CD14-positive monocyte (primary cell): ENCODE measurements at regions not wholly inside any gene's neighbourhood (a gene's known extent, or its start where the extent isn't known, plus 50 kb on each side); places are given as distances from the start of the nearest gene placed in this dataset.

Experiments used
- DNase-seq, 3 donors: peaks; one replicate each; pipeline ENCODE4 v3.0.0-alpha.2; 2011 to 2022
- H2AFZ ChIP-seq: 2 replicates; pipeline ENCODE4 v1.6.0; 2012; ENCODE audit warnings: mild to moderate bottlenecking, low read depth, low read length, inconsistent platforms; ENCODE audit not compliant: insufficient read depth, poor library complexity, severe bottlenecking
- H3K27ac ChIP-seq, 2 donors: 1 replicate in 1 of 2; 2 replicates in 1 of 2; pipeline ENCODE4 v1.5.1; 2012 to 2013; ENCODE audit warnings: low read length in 2 of 2, control low read depth in 1 of 2, inconsistent platforms in 1 of 2, low read depth in 1 of 2, mild to moderate bottlenecking in 1 of 2
- H3K27me3 ChIP-seq, 2 donors: one replicate each; pipeline versions ENCODE4 v1.6.0 to v1.6.1; 2011 to 2013; ENCODE audit warnings: low read length in 2 of 2; ENCODE audit not compliant: control insufficient read depth in 2 of 2, insufficient read depth in 2 of 2
- H3K36me3 ChIP-seq, 2 donors: replicated peaks in 1 of 2; 1 replicate in 1 of 2; 2 replicates in 1 of 2; pipeline versions ENCODE4 v1.5.1 to v1.6.1; 2012 to 2013; ENCODE audit warnings: low read length in 2 of 2, control low read depth in 1 of 2, inconsistent platforms in 1 of 2, mild to moderate bottlenecking in 1 of 2; ENCODE audit not compliant: insufficient read depth in 2 of 2, control insufficient read depth in 1 of 2
- H3K4me1 ChIP-seq, 2 donors: 1 replicate in 1 of 2; 2 replicates in 1 of 2; pipeline versions ENCODE4 v1.5.1 to v1.6.1; 2012 to 2013; ENCODE audit warnings: low read length in 2 of 2, control low read depth in 1 of 2, inconsistent platforms in 1 of 2, mild to moderate bottlenecking in 1 of 2, moderate library complexity in 1 of 2; ENCODE audit not compliant: insufficient read depth in 2 of 2, control insufficient read depth in 1 of 2
- H3K4me2 ChIP-seq: replicated peaks from 2 replicates; pipeline ENCODE3; 2012; ENCODE audit warnings: low read length, moderate library complexity, mild to moderate bottlenecking; ENCODE audit not compliant: poor library complexity, severe bottlenecking; ENCODE audit errors: extremely low read depth
- H3K4me3 ChIP-seq, 3 experiments: fragments of 200-600 bp in 1 of 3; sonication (generic) in 1 of 3; replicated peaks in 1 of 3; 1 replicate in 2 of 3; 2 replicates in 1 of 3; pipeline ENCODE4 v1.5.1; 2011 to 2013; ENCODE audit warnings: low read length in 3 of 3, mild to moderate bottlenecking in 3 of 3, control low read depth in 2 of 3, low read depth in 2 of 3, inconsistent platforms in 1 of 3, moderate library complexity in 1 of 3
- H3K79me2 ChIP-seq: 2 replicates; pipeline ENCODE4 v1.6.0; 2012; ENCODE audit warnings: mild to moderate bottlenecking, control low read depth, inconsistent platforms, low read length, moderate library complexity; ENCODE audit not compliant: insufficient read depth
- H3K9ac ChIP-seq: 2 replicates; pipeline ENCODE4 v1.6.0; 2017; ENCODE audit warnings: low read length, mild to moderate bottlenecking; ENCODE audit not compliant: insufficient read depth, poor library complexity, severe bottlenecking
- H3K9me3 ChIP-seq, 2 donors: replicated peaks in 1 of 2; 1 replicate in 1 of 2; 2 replicates in 1 of 2; pipeline versions ENCODE4 v1.5.1 to v1.6.1; 2012 to 2013; ENCODE audit warnings: low read length in 2 of 2, control low read depth in 1 of 2; ENCODE audit not compliant: control insufficient read depth in 1 of 2, insufficient read depth in 1 of 2
- H4K20me1 ChIP-seq: 2 replicates; pipeline ENCODE4 v1.6.0; 2012; ENCODE audit warnings: mild to moderate bottlenecking, low read length, control low read depth, moderate library complexity; ENCODE audit not compliant: insufficient read depth
- H3K27ac Mint-ChIP-seq, 7 donors: one replicate each; pipeline ENCODE4 v1.8.0; 2020; ENCODE audit warnings: mild to moderate bottlenecking in 7 of 7, mixed read lengths in 7 of 7, moderate library complexity in 6 of 7, inconsistent platforms in 2 of 7
- H3K27me3 Mint-ChIP-seq, 3 donors: one replicate each; pipeline ENCODE4 v1.8.0; 2021 to 2022; ENCODE audit warnings: low read depth in 3 of 3, mild to moderate bottlenecking in 3 of 3, mixed read lengths in 3 of 3, moderate library complexity in 3 of 3, inconsistent platforms in 1 of 3
- H3K36me3 Mint-ChIP-seq, 2 donors: one replicate each; pipeline ENCODE4 v1.8.0; 2020; ENCODE audit warnings: mixed read lengths in 2 of 2, inconsistent platforms in 1 of 2, mild to moderate bottlenecking in 1 of 2
- H3K4me1 Mint-ChIP-seq: one replicate; pipeline ENCODE4 v1.8.0; 2020; ENCODE audit warnings: mild to moderate bottlenecking, mixed read lengths
- H3K4me3 Mint-ChIP-seq, 2 donors: one replicate each; pipeline ENCODE4 v1.8.0; 2020; ENCODE audit warnings: mild to moderate bottlenecking in 2 of 2, mixed read lengths in 2 of 2, moderate library complexity in 1 of 2
- H3K9me3 Mint-ChIP-seq, 7 donors: one replicate each; pipeline ENCODE4 v1.8.0; 2020 to 2022; ENCODE audit warnings: mixed read lengths in 7 of 7, mild to moderate bottlenecking in 6 of 7, moderate library complexity in 6 of 7, inconsistent platforms in 2 of 7
- whole genome bisulfite sequencing: methylation state at CpG from one replicate; pipeline ENCODE4 v1.1.5; 2013; ENCODE audit warnings: missing lambda C conversion rate; ENCODE audit not compliant: insufficient coverage; 5-methylcytosine and 5-hydroxymethylcytosine counted together
- intact Hi-C, 2 donors: fragments of 100-400 bp; cut with micrococcal nuclease; formaldehyde crosslinking; loops; one replicate each; pipeline versions ENCODE4 v1.15.0 to v1.15.1; 2023
- TF ChIP-seq, protein P1 (sequence below): fragments of 200-600 bp; IDR thresholded peaks from one replicate; pipeline ENCODE4 v1.8.0; 2022; ENCODE audit warnings: antibody characterized with exemption, mild to moderate bottlenecking

DNA sequence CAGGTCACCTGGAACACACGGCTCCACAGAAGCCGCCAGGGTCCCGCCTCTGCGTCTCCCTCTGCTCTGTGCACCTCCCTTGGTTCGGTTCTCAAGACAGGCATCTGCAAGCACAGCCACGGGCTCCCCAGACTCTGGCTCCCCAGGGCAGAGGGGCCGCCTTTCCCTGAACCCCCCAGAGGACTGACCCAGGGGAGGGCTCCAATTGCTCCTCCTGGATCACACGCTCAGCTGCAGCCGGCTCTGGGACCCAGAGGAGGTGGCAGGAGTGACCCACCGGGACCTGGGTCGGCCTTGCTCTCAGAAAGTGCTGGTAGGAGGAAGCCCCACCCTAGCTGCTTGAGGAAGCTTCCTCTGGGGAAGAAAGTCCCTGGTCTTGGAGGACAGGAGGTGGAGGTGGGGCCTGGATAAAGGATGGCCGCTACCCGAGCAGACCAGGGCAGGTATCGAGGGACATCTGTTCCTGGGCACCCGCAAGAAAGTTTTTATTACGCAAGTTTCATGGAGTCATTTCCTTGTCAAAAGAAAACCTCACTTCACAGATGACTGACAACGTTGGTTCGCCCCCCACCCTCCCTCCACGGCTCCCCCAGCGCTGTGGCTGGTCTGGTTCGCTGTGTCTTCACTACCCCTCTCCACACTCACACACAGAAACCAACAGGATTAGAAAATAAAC lies 103.9 kb upstream of the AFDN start:
- Mint-ChIP-seq H3K36me3 (no peaks in the 10 kb centered on the region), H3K4me3 (no peak overlapping the region), H3K27ac (no peak overlapping the region), H3K4me1 (no peaks in the 10 kb centered on the region), H3K9me3 (peaks cover 0 to 28% (median 8%) of the 10 kb centered on the region in 7 donors), H3K27me3 (peaks cover 8 to 27% (median 12%) of the 10 kb centered on the region in 3 donors)
- Histone ChIP-seq H3K4me3 (no peak overlapping the region), H4K20me1 (no peaks in the 10 kb centered on the region), H3K27ac (no peak overlapping the region), H3K9me3 (no peaks in the 10 kb centered on the region), H3K4me2 (no peak overlapping the region), H3K4me1 (no peaks in the 10 kb centered on the region), H3K36me3 (no peaks in the 10 kb centered on the region), H3K27me3 (no peaks in the 10 kb centered on the region), H2AFZ (no peak overlapping the region), H3K79me2 (no peaks in the 10 kb centered on the region), H3K9ac (no peak overlapping the region)
- intact Hi-C loops = no loop called here
- 59% methylated on average over 20 of the region's 21 CpGs for WGBS
- no peak for DNase-seq
- TF ChIP-seq, protein P1, sequence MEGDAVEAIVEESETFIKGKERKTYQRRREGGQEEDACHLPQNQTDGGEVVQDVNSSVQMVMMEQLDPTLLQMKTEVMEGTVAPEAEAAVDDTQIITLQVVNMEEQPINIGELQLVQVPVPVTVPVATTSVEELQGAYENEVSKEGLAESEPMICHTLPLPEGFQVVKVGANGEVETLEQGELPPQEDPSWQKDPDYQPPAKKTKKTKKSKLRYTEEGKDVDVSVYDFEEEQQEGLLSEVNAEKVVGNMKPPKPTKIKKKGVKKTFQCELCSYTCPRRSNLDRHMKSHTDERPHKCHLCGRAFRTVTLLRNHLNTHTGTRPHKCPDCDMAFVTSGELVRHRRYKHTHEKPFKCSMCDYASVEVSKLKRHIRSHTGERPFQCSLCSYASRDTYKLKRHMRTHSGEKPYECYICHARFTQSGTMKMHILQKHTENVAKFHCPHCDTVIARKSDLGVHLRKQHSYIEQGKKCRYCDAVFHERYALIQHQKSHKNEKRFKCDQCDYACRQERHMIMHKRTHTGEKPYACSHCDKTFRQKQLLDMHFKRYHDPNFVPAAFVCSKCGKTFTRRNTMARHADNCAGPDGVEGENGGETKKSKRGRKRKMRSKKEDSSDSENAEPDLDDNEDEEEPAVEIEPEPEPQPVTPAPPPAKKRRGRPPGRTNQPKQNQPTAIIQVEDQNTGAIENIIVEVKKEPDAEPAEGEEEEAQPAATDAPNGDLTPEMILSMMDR = no peak

DNA sequence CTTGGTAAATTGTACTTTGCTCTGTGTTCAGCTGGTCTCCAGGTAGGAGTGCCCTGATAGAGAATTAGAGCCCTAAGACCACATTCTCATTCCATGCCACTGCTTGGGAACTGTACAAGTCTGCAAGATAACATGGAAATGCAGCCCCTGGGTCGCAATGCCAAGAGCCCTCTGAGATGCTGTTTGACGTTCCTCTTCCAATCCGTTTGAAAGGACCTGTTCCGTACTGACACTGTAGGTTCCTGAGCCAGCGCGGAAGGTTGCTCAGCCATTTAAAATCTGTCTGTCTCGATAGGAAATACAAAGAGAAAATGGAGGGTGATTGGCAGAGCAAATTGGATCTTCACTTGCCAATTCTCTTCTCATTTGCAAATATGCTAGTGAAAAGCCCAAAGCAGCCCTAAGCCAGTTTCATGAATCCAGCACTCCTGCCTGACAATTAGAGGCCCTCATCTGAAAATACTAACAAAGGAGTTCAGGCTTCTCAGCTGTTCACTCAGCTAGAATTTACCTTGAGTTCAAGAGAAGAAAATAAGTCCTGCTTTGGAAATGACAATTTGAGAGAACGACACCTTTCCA lies 100.6 kb upstream of the AFDN start:
- H3K27ac ChIP-seq = no peak overlapping the region
- no peaks in the 10 kb centered on the region for H3K4me1 ChIP-seq
- H4K20me1 ChIP-seq = no peaks in the 10 kb centered on the region
- H3K27ac Mint-ChIP-seq = no peak overlapping the region
- H3K79me2 ChIP-seq = no peaks in the 10 kb centered on the region
- no peaks in the 10 kb centered on the region for H3K9me3 ChIP-seq
- H3K9me3 Mint-ChIP-seq = peaks cover 0 to 18% (median 8%) of the 10 kb centered on the region in 7 donors
- no peaks in the 10 kb centered on the region for H3K4me1 Mint-ChIP-seq
- WGBS = 86% methylated on average over 3 of the region's 8 CpGs
- peaks cover 6 to 22% (median 6%) of the 10 kb centered on the region in 3 donors for H3K27me3 Mint-ChIP-seq
- no peak overlapping the region for H3K9ac ChIP-seq
- no peaks in the 10 kb centered on the region for H3K27me3 ChIP-seq
- intact Hi-C loops = no loop called here
- no peak overlapping the region for H3K4me2 ChIP-seq
- H3K36me3 Mint-ChIP-seq = no peaks in the 10 kb centered on the region
- DNase-seq = no peak
- TF ChIP-seq, protein P1 = no peak
- no peak overlapping the region for H3K4me3 Mint-ChIP-seq
- no peaks in the 10 kb centered on the region for H3K36me3 ChIP-seq
- no peak overlapping the region for H3K4me3 ChIP-seq
- no peak overlapping the region for H2AFZ ChIP-seq
